Neural progenitor cell (in vitro differentiated cells): ENCODE measurements at regions not wholly inside any gene's neighbourhood (a gene's known extent, or its start where the extent isn't known, plus 50 kb on each side); places are given as distances from the start of the nearest gene placed in this dataset.

Experiments
- DNase-seq: peaks from one replicate; pipeline ENCODE4 v3.0.0-alpha.2; 2016; ENCODE audit warnings: low spot score
- H2AFZ ChIP-seq: fragments of 200-600 bp; sonication (generic); replicated peaks from 2 replicates; pipeline ENCODE4 v1.6.1; 2016; ENCODE audit warnings: antibody characterized with exemption
- H3F3A ChIP-seq: fragments of 200-600 bp; sonication (generic); 2 replicates; pipeline ENCODE4 v1.6.1; 2016; ENCODE audit warnings: antibody characterized with exemption, low read depth
- H3K27ac ChIP-seq: fragments of 200-600 bp; sonication (generic); 2 replicates; pipeline ENCODE4 v1.5.1; 2016; ENCODE audit warnings: mild to moderate bottlenecking
- H3K27me3 ChIP-seq: fragments of 200-600 bp; sonication (generic); 2 replicates; pipeline ENCODE4 v1.6.1; 2016; ENCODE audit warnings: mild to moderate bottlenecking, moderate library complexity
- H3K36me3 ChIP-seq: fragments of 200-600 bp; sonication (generic); 2 replicates; pipeline ENCODE4 v1.5.1; 2016
- H3K4me1 ChIP-seq: fragments of 200-600 bp; sonication (generic); 2 replicates; pipeline ENCODE4 v1.6.1; 2016; ENCODE audit warnings: mixed run types
- H3K4me2 ChIP-seq: fragments of 200-600 bp; sonication (generic); 2 replicates; pipeline ENCODE4 v1.6.1; 2016
- H3K4me3 ChIP-seq: fragments of 200-600 bp; sonication (generic); 2 replicates; pipeline ENCODE4 v1.5.1; 2016
- H3K79me2 ChIP-seq: fragments of 200-600 bp; sonication (generic); 2 replicates; pipeline ENCODE4 v1.6.1; 2016; ENCODE audit warnings: low read depth
- H3K9ac ChIP-seq: fragments of 200-600 bp; sonication (generic); 2 replicates; pipeline ENCODE4 v1.6.1; 2016
- H3K9me3 ChIP-seq: fragments of 200-600 bp; sonication (generic); 2 replicates; pipeline ENCODE4 v1.5.1; 2016; ENCODE audit warnings: low read depth
- H4K20me1 ChIP-seq: fragments of 200-600 bp; sonication (generic); 2 replicates; pipeline ENCODE4 v1.6.1; 2016; ENCODE audit warnings: low read depth
- H3K27ac Mint-ChIP-seq: 3 replicates; pipeline ENCODE4 v1.8.0; 2021; ENCODE audit warnings: mixed read lengths
- H3K27me3 Mint-ChIP-seq: 2 replicates; pipeline ENCODE4 v1.8.0; 2022; ENCODE audit warnings: low read depth, mild to moderate bottlenecking, inconsistent platforms, moderate library complexity, mixed read lengths; ENCODE audit not compliant: insufficient read depth
- H3K36me3 Mint-ChIP-seq: 3 replicates; pipeline ENCODE4 v1.8.0; 2021; ENCODE audit warnings: mixed read lengths
- H3K4me1 Mint-ChIP-seq: 3 replicates; pipeline ENCODE4 v1.8.0; 2021; ENCODE audit warnings: mixed read lengths
- H3K4me3 Mint-ChIP-seq: 3 replicates; pipeline ENCODE4 v1.8.0; 2021; ENCODE audit warnings: mild to moderate bottlenecking, moderate library complexity, mixed read lengths
- H3K9me3 Mint-ChIP-seq: 3 replicates; pipeline ENCODE4 v1.8.0; 2020; ENCODE audit warnings: mixed read lengths
- CTCF ChIP-seq: fragments of 200-600 bp; sonication (generic); IDR thresholded peaks from 2 replicates; pipeline ENCODE4 v1.5.1; 2017; ENCODE audit warnings: antibody characterized with exemption, mild to moderate bottlenecking
- EZH2 ChIP-seq: fragments of 200-600 bp; sonication (generic); IDR thresholded peaks from 2 replicates; pipeline ENCODE4 v1.6.1; 2017; ENCODE audit warnings: antibody characterized with exemption, mild to moderate bottlenecking, moderate library complexity
- EZH2phosphoT487 ChIP-seq: fragments of 200-600 bp; sonication (generic); IDR thresholded peaks from 2 replicates; pipeline ENCODE4 v1.6.1; 2017; ENCODE audit warnings: antibody characterized with exemption

- Histone ChIP-seq H3K4me3 (no peak overlapping the region), H3K9ac (no peak overlapping the region), H3K27ac (no peak overlapping the region), H4K20me1 (no peaks in the 10 kb centered on the region), H3F3A (no peaks in the 10 kb centered on the region), H3K4me1 (no peaks in the 10 kb centered on the region), H3K9me3 (no peaks in the 10 kb centered on the region), H2AFZ (no peak overlapping the region), H3K27me3 (no peaks in the 10 kb centered on the region), H3K4me2 (no peak overlapping the region), H3K79me2 (no peaks in the 10 kb centered on the region), H3K36me3 (no peaks in the 10 kb centered on the region)
- TF ChIP-seq CTCF = no peak
- TF ChIP-seq EZH2 = no peak
- TF ChIP-seq EZH2phosphoT487 = no peak
- no peak overlapping the region for H3K27ac Mint-ChIP-seq
- DNase-seq = no peak
- peaks cover 8% of the 10 kb centered on the region for H3K9me3 Mint-ChIP-seq
- H3K27me3 Mint-ChIP-seq = no peaks in the 10 kb centered on the region
- H3K4me3 Mint-ChIP-seq = no peak overlapping the region
- H3K4me1 Mint-ChIP-seq = no peaks in the 10 kb centered on the region
- H3K36me3 Mint-ChIP-seq = no peaks in the 10 kb centered on the region
These were observed 398.5 kb downstream of the FSCB start for GRCh38 chr14:44108601-44109000.

GRCh38 chr14:44107156-44107555 lies 399.9 kb downstream of the FSCB start:
- Histone ChIP-seq H4K20me1 (no peaks in the 10 kb centered on the region), H3K27ac (no peak overlapping the region), H3K4me3 (no peak overlapping the region), H3K9me3 (no peaks in the 10 kb centered on the region), H3K9ac (no peak overlapping the region), H3K27me3 (no peaks in the 10 kb centered on the region), H3K4me1 (no peaks in the 10 kb centered on the region), H3K4me2 (no peak overlapping the region), H3F3A (no peaks in the 10 kb centered on the region), H2AFZ (no peak overlapping the region), H3K36me3 (no peaks in the 10 kb centered on the region), H3K79me2 (no peaks in the 10 kb centered on the region)
- no peaks in the 10 kb centered on the region for H3K4me1 Mint-ChIP-seq
- H3K27me3 Mint-ChIP-seq = no peaks in the 10 kb centered on the region
- H3K36me3 Mint-ChIP-seq = no peaks in the 10 kb centered on the region
- no peak overlapping the region for H3K4me3 Mint-ChIP-seq
- no peak for DNase-seq
- no peak overlapping the region for H3K27ac Mint-ChIP-seq
- H3K9me3 Mint-ChIP-seq = peaks cover 8% of the 10 kb centered on the region
- TF ChIP-seq EZH2 (no peak), CTCF (no peak), EZH2phosphoT487 (no peak)

GRCh38 chr14:44099743-44100488 lies 407.2 kb downstream of the FSCB start:
- H3K36me3 Mint-ChIP-seq = no peaks in the 10 kb centered on the region
- no peak for TF ChIP-seq EZH2
- no peak for TF ChIP-seq CTCF
- no peak for TF ChIP-seq EZH2phosphoT487
- no peak for DNase-seq
- Histone ChIP-seq H3K4me3 (no peak overlapping the region), H3K27me3 (no peaks in the 10 kb centered on the region), H3K9ac (no peak overlapping the region), H3K4me1 (no peaks in the 10 kb centered on the region), H2AFZ (no peak overlapping the region), H3K27ac (no peak overlapping the region), H3K36me3 (no peaks in the 10 kb centered on the region), H3F3A (no peaks in the 10 kb centered on the region), H3K79me2 (no peaks in the 10 kb centered on the region), H3K4me2 (no peak overlapping the region), H3K9me3 (no peaks in the 10 kb centered on the region), H4K20me1 (no peaks in the 10 kb centered on the region)
- no peak overlapping the region for H3K27ac Mint-ChIP-seq
- H3K4me3 Mint-ChIP-seq = no peak overlapping the region
- peaks cover 2% of the 10 kb centered on the region for H3K9me3 Mint-ChIP-seq
- no peaks in the 10 kb centered on the region for H3K4me1 Mint-ChIP-seq
- H3K27me3 Mint-ChIP-seq = no peaks in the 10 kb centered on the region
